IPS-18a (cell line): ENCODE measurements at regions not wholly inside any gene's neighbourhood (a gene's known extent, or its start where the extent isn't known, plus 50 kb on each side); places are given as distances from the start of the nearest gene placed in this dataset.

ENCODE experiments used
- H3K27ac ChIP-seq: one replicate; pipeline ENCODE4 v1.5.1; 2013; ENCODE audit warnings: low read length
- H3K27me3 ChIP-seq: one replicate; pipeline ENCODE4 v1.6.1; 2013; ENCODE audit warnings: mild to moderate bottlenecking, low read length; ENCODE audit not compliant: control insufficient read depth, insufficient read depth
- H3K36me3 ChIP-seq: one replicate; pipeline ENCODE4 v1.6.1; 2013; ENCODE audit warnings: low read depth, low read length; ENCODE audit not compliant: control insufficient read depth
- H3K4me1 ChIP-seq: one replicate; pipeline ENCODE4 v1.6.1; 2013; ENCODE audit warnings: low read depth, low read length; ENCODE audit not compliant: control insufficient read depth
- H3K4me3 ChIP-seq: one replicate; pipeline ENCODE4 v1.5.1; 2013; ENCODE audit warnings: low read length
- H3K9ac ChIP-seq: one replicate; pipeline ENCODE4 v1.6.1; 2013; ENCODE audit warnings: mild to moderate bottlenecking, low read length, moderate library complexity
- H3K9me3 ChIP-seq: one replicate; pipeline ENCODE4 v1.6.1; 2013; ENCODE audit warnings: low read depth, low read length; ENCODE audit not compliant: control insufficient read depth

GRCh38 chr7:98701372-98701771 is 84.3 kb downstream of the NPTX2 start:
- Histone ChIP-seq H3K4me1 (no peaks in the 10 kb centered on the region), H3K27me3 (peaks cover 4% of the 10 kb centered on the region), H3K27ac (no peak overlapping the region), H3K36me3 (no peaks in the 10 kb centered on the region), H3K9ac (no peak overlapping the region), H3K9me3 (peaks cover 4% of the 10 kb centered on the region), H3K4me3 (no peak overlapping the region)

GRCh38 chr7:98702021-98702420 is 84.9 kb downstream of the NPTX2 start:
- Histone ChIP-seq H3K4me3 (no peak overlapping the region), H3K27ac (no peak overlapping the region), H3K9me3 (no peaks in the 10 kb centered on the region)

GRCh38 chr7:98703916-98704315 is 86.8 kb downstream of the NPTX2 start:
- no peak overlapping the region for H3K27ac ChIP-seq
- no peaks in the 10 kb centered on the region for H3K4me1 ChIP-seq
- H3K4me3 ChIP-seq, result no peak overlapping the region
- peaks cover 4% of the 10 kb centered on the region for H3K27me3 ChIP-seq
- no peaks in the 10 kb centered on the region for H3K36me3 ChIP-seq
- no peaks in the 10 kb centered on the region for H3K9me3 ChIP-seq
- H3K9ac ChIP-seq, result no peak overlapping the region

More at GRCh38 chr7:98702021-98702420, 84.9 kb downstream of the NPTX2 start:
- Histone ChIP-seq H3K4me1 (no peaks in the 10 kb centered on the region), H3K36me3 (no peaks in the 10 kb centered on the region), H3K9ac (no peak overlapping the region), H3K27me3 (peaks cover 4% of the 10 kb centered on the region)

- no peaks in the 10 kb centered on the region for H3K36me3 ChIP-seq
- no peaks in the 10 kb centered on the region for H3K9me3 ChIP-seq
- no peaks in the 10 kb centered on the region for H3K4me1 ChIP-seq
- H3K27ac ChIP-seq, result no peak overlapping the region
- no peak overlapping the region for H3K4me3 ChIP-seq
- H3K27me3 ChIP-seq, result peaks cover 4% of the 10 kb centered on the region
- H3K9ac ChIP-seq, result no peak overlapping the region
Measured at GRCh38 chr7:98705626-98706025, 88.5 kb downstream of the NPTX2 start.

- Histone ChIP-seq H3K4me3 (no peak overlapping the region), H3K4me1 (no peaks in the 10 kb centered on the region), H3K27me3 (peaks cover 4% of the 10 kb centered on the region), H3K27ac (no peak overlapping the region), H3K36me3 (no peaks in the 10 kb centered on the region), H3K9ac (no peak overlapping the region), H3K9me3 (no peaks in the 10 kb centered on the region)
Measured at GRCh38 chr7:98707076-98707475, 90.0 kb downstream of the NPTX2 start.

GRCh38 chr7:98711945-98712344 is 94.9 kb downstream of the NPTX2 start:
- Histone ChIP-seq H3K9me3 (no peaks in the 10 kb centered on the region), H3K4me1 (no peaks in the 10 kb centered on the region), H3K27ac (no peak overlapping the region), H3K4me3 (no peak overlapping the region), H3K36me3 (no peaks in the 10 kb centered on the region), H3K9ac (no peak overlapping the region), H3K27me3 (no peaks in the 10 kb centered on the region)

GRCh38 chr7:98713165-98713810 is 96.2 kb downstream of the NPTX2 start:
- H3K27ac ChIP-seq, result no peak overlapping the region
- H3K9ac ChIP-seq, result no peak overlapping the region
- H3K9me3 ChIP-seq, result no peaks in the 10 kb centered on the region
- no peaks in the 10 kb centered on the region for H3K4me1 ChIP-seq
- no peak overlapping the region for H3K4me3 ChIP-seq
- H3K36me3 ChIP-seq, result no peaks in the 10 kb centered on the region
- H3K27me3 ChIP-seq, result no peaks in the 10 kb centered on the region

GRCh38 chr7:98719396-98719795 is 102.3 kb downstream of the NPTX2 start:
- no peaks in the 10 kb centered on the region for H3K27me3 ChIP-seq
- no peaks in the 10 kb centered on the region for H3K36me3 ChIP-seq
- H3K9ac ChIP-seq, result no peak overlapping the region
- no peak overlapping the region for H3K27ac ChIP-seq
- no peak overlapping the region for H3K4me3 ChIP-seq
- H3K4me1 ChIP-seq, result no peaks in the 10 kb centered on the region
- H3K9me3 ChIP-seq, result no peaks in the 10 kb centered on the region

- Histone ChIP-seq H3K36me3 (no peaks in the 10 kb centered on the region), H3K27me3 (no peaks in the 10 kb centered on the region), H3K27ac (no peak overlapping the region), H3K4me3 (no peak overlapping the region), H3K4me1 (no peaks in the 10 kb centered on the region), H3K9me3 (no peaks in the 10 kb centered on the region), H3K9ac (no peak overlapping the region)
Measured at GRCh38 chr7:98722402-98722801, 105.3 kb downstream of the NPTX2 start.

- Histone ChIP-seq H3K4me3 (no peak overlapping the region), H3K9me3 (no peaks in the 10 kb centered on the region), H3K4me1 (peaks cover 10% of the 10 kb centered on the region), H3K27ac (no peak overlapping the region), H3K27me3 (no peaks in the 10 kb centered on the region), H3K36me3 (no peaks in the 10 kb centered on the region), H3K9ac (no peak overlapping the region)
Measured at GRCh38 chr7:98724591-98724990, 107.5 kb downstream of the NPTX2 start.

GRCh38 chr7:98727146-98727709 is 110.1 kb downstream of the NPTX2 start:
- Histone ChIP-seq H3K36me3 (no peaks in the 10 kb centered on the region), H3K4me1 (peaks cover 14% of the 10 kb centered on the region), H3K9me3 (no peaks in the 10 kb centered on the region), H3K27me3 (no peaks in the 10 kb centered on the region), H3K4me3 (no peak overlapping the region), H3K9ac (no peak overlapping the region), H3K27ac (no peak overlapping the region)

GRCh38 chr7:98728555-98728954 is 111.5 kb downstream of the NPTX2 start:
- no peak overlapping the region for H3K9ac ChIP-seq
- no peaks in the 10 kb centered on the region for H3K27me3 ChIP-seq

More at GRCh38 chr7:98728555-98728954, 111.5 kb downstream of the NPTX2 start:
- H3K4me3 ChIP-seq, result no peak overlapping the region
- no peaks in the 10 kb centered on the region for H3K36me3 ChIP-seq
- H3K9me3 ChIP-seq, result peaks cover 4% of the 10 kb centered on the region
- H3K4me1 ChIP-seq, result peaks cover 14% of the 10 kb centered on the region
- H3K27ac ChIP-seq, result no peak overlapping the region
